ENCODE measurements at regions not wholly inside any gene's neighbourhood (a gene's known extent, or its start where the extent isn't known, plus 50 kb on each side); places are given as distances from the start of the nearest gene placed in this dataset.

GRCh38 chr6:163935158-163935762 is 520.7 kb downstream of the QKI start:
- no peaks in the 10 kb centered on the region for H3K9me3 ChIP-seq (ENCODE audit: control insufficient read depth, low read length)
- no peak overlapping the region for H3K23ac ChIP-seq (ENCODE audit: low read length in 2 of 2)
- no peaks in the 10 kb centered on the region for H3K27me3 ChIP-seq (ENCODE audit: control insufficient read depth in 1 of 2, insufficient read depth in 1 of 2, low read length in 2 of 2)
- no peak overlapping the region for H3K4me2 ChIP-seq (ENCODE audit: low read length, poor library complexity, severe bottlenecking)
- H4K8ac ChIP-seq (ENCODE audit: low read length), result no peak overlapping the region
- H3K4me3 ChIP-seq (ENCODE audit: insufficient read depth in 1 of 2, low read depth in 1 of 2, low read length in 2 of 2), result no peak overlapping the region
- H3K9ac ChIP-seq (ENCODE audit: low read length), result no peak overlapping the region
- no peaks in the 10 kb centered on the region for H3K79me1 ChIP-seq (replicated peaks; ENCODE audit: low read length, poor library complexity, severe bottlenecking)
- H2BK15ac ChIP-seq (ENCODE audit: low read depth, poor library complexity, severe bottlenecking), result no peak overlapping the region
- no peak overlapping the region for H3K4ac ChIP-seq (ENCODE audit: low read depth in 1 of 2, low read length in 2 of 2)
- no peak overlapping the region for H3K27ac ChIP-seq (ENCODE audit: low read length, poor library complexity, severe bottlenecking)
- H3K14ac ChIP-seq (ENCODE audit: low read length in 2 of 2), result no peak overlapping the region
- DNase-seq, result no peak
- H3K18ac ChIP-seq (ENCODE audit: low read depth in 1 of 2, low read length in 2 of 2), result no peak overlapping the region
- 68% methylated on average over 5 of the region's 6 CpGs for WGBS
- H2BK5ac ChIP-seq (ENCODE audit: low read depth, low read length, poor library complexity, severe bottlenecking), result no peak overlapping the region
- H3K4me1 ChIP-seq (ENCODE audit: control insufficient read depth, insufficient read depth, low read depth, low read length), result peaks cover 4% of the 10 kb centered on the region
- no peak overlapping the region for H2AFZ ChIP-seq (ENCODE audit: low read depth, low read length)
- H2BK120ac ChIP-seq (ENCODE audit: low read depth, low read length), result no peak overlapping the region
- H4K91ac ChIP-seq (ENCODE audit: low read length), result no peak overlapping the region
- H2BK12ac ChIP-seq (ENCODE audit: low read length in 2 of 2), result no peak overlapping the region
- H2AK5ac ChIP-seq (ENCODE audit: low read length, severe bottlenecking), result no peak overlapping the region
- no peaks in the 10 kb centered on the region for H3K36me3 ChIP-seq (ENCODE audit: control insufficient read depth in 1 of 2, insufficient read depth in 2 of 2, low read depth in 1 of 2, low read length in 2 of 2)

- H2BK15ac ChIP-seq (ENCODE audit: low read depth, poor library complexity, severe bottlenecking), result no peak overlapping the region
- no peaks in the 10 kb centered on the region for H3K79me1 ChIP-seq (replicated peaks; ENCODE audit: low read length, poor library complexity, severe bottlenecking)
- no peak overlapping the region for H3K4ac ChIP-seq (ENCODE audit: low read depth in 1 of 2, low read length in 2 of 2)
- H3K18ac ChIP-seq (ENCODE audit: low read depth in 1 of 2, low read length in 2 of 2), result no peak overlapping the region
- H2BK5ac ChIP-seq (ENCODE audit: low read depth, low read length, poor library complexity, severe bottlenecking), result no peak overlapping the region
- no peak overlapping the region for H3K14ac ChIP-seq (ENCODE audit: low read length in 2 of 2)
- no peak overlapping the region for H2BK120ac ChIP-seq (ENCODE audit: low read depth, low read length)
- no peak overlapping the region for H3K9ac ChIP-seq (ENCODE audit: low read length)
- no peak overlapping the region for H3K23ac ChIP-seq (ENCODE audit: low read length in 2 of 2)
- H4K91ac ChIP-seq (ENCODE audit: low read length), result no peak overlapping the region
- H3K4me2 ChIP-seq (ENCODE audit: low read length, poor library complexity, severe bottlenecking), result no peak overlapping the region
- H3K36me3 ChIP-seq (ENCODE audit: control insufficient read depth in 1 of 2, insufficient read depth in 2 of 2, low read depth in 1 of 2, low read length in 2 of 2), result no peaks in the 10 kb centered on the region
- H3K4me1 ChIP-seq (ENCODE audit: control insufficient read depth, insufficient read depth, low read depth, low read length), result no peaks in the 10 kb centered on the region
- 91% methylated on average over 6 of the region's 6 CpGs for WGBS
- DNase-seq, result no peak
- no peaks in the 10 kb centered on the region for H3K27me3 ChIP-seq (ENCODE audit: control insufficient read depth in 1 of 2, insufficient read depth in 1 of 2, low read length in 2 of 2)
- no peak overlapping the region for H2AK5ac ChIP-seq (ENCODE audit: low read length, severe bottlenecking)
- no peak overlapping the region for H3K27ac ChIP-seq (ENCODE audit: low read length, poor library complexity, severe bottlenecking)
- H3K9me3 ChIP-seq (ENCODE audit: control insufficient read depth, low read length), result no peaks in the 10 kb centered on the region
- no peak overlapping the region for H3K4me3 ChIP-seq (ENCODE audit: insufficient read depth in 1 of 2, low read depth in 1 of 2, low read length in 2 of 2)
- no peak overlapping the region for H2BK12ac ChIP-seq (ENCODE audit: low read length in 2 of 2)
- no peak overlapping the region for H2AFZ ChIP-seq (ENCODE audit: low read depth, low read length)
- no peak overlapping the region for H4K8ac ChIP-seq (ENCODE audit: low read length)
Observed at GRCh38 chr6:163930012-163930411, 515.5 kb downstream of the QKI start.

- H2AFZ ChIP-seq (ENCODE audit: low read depth, low read length), result no peak overlapping the region
- H3K4ac ChIP-seq (ENCODE audit: low read depth in 1 of 2, low read length in 2 of 2), result no peak overlapping the region
- no peaks in the 10 kb centered on the region for H3K36me3 ChIP-seq (ENCODE audit: control insufficient read depth in 1 of 2, insufficient read depth in 2 of 2, low read depth in 1 of 2, low read length in 2 of 2)
- H3K79me1 ChIP-seq (replicated peaks; ENCODE audit: low read length, poor library complexity, severe bottlenecking), result no peaks in the 10 kb centered on the region
- no peak overlapping the region for H2BK5ac ChIP-seq (ENCODE audit: low read depth, low read length, poor library complexity, severe bottlenecking)
- H2BK120ac ChIP-seq (ENCODE audit: low read depth, low read length), result no peak overlapping the region
- H3K4me3 ChIP-seq (ENCODE audit: insufficient read depth in 1 of 2, low read depth in 1 of 2, low read length in 2 of 2), result no peak overlapping the region
- H3K27me3 ChIP-seq (ENCODE audit: control insufficient read depth in 1 of 2, insufficient read depth in 1 of 2, low read length in 2 of 2), result no peaks in the 10 kb centered on the region
- H4K91ac ChIP-seq (ENCODE audit: low read length), result no peak overlapping the region
- H2BK15ac ChIP-seq (ENCODE audit: low read depth, poor library complexity, severe bottlenecking), result no peak overlapping the region
- H3K27ac ChIP-seq (ENCODE audit: low read length, poor library complexity, severe bottlenecking), result no peak overlapping the region
- no peak overlapping the region for H3K14ac ChIP-seq (ENCODE audit: low read length in 2 of 2)
- H3K9me3 ChIP-seq (ENCODE audit: control insufficient read depth, low read length), result no peaks in the 10 kb centered on the region
- no peak overlapping the region for H3K18ac ChIP-seq (ENCODE audit: low read depth in 1 of 2, low read length in 2 of 2)
- H3K4me1 ChIP-seq (ENCODE audit: control insufficient read depth, insufficient read depth, low read depth, low read length), result no peaks in the 10 kb centered on the region
- 85% methylated on average over 3 of the region's 3 CpGs for WGBS
- no peak overlapping the region for H2BK12ac ChIP-seq (ENCODE audit: low read length in 2 of 2)
- no peak overlapping the region for H3K9ac ChIP-seq (ENCODE audit: low read length)
- H3K4me2 ChIP-seq (ENCODE audit: low read length, poor library complexity, severe bottlenecking), result no peak overlapping the region
- DNase-seq, result no peak
- H4K8ac ChIP-seq (ENCODE audit: low read length), result no peak overlapping the region
- H2AK5ac ChIP-seq (ENCODE audit: low read length, severe bottlenecking), result no peak overlapping the region
- no peak overlapping the region for H3K23ac ChIP-seq (ENCODE audit: low read length in 2 of 2)
Observed at GRCh38 chr6:163929538-163929937, 515.0 kb downstream of the QKI start.

- Histone ChIP-seq H2BK12ac (ENCODE audit: low read length in 2 of 2) (no peak overlapping the region), H2AFZ (ENCODE audit: low read depth, low read length) (no peak overlapping the region), H3K27me3 (ENCODE audit: control insufficient read depth in 1 of 2, insufficient read depth in 1 of 2, low read length in 2 of 2) (no peaks in the 10 kb centered on the region), H3K4ac (ENCODE audit: low read depth in 1 of 2, low read length in 2 of 2) (no peak overlapping the region), H3K9ac (ENCODE audit: low read length) (no peak overlapping the region), H2BK120ac (ENCODE audit: low read depth, low read length) (no peak overlapping the region), H4K8ac (ENCODE audit: low read length) (no peak overlapping the region), H2AK5ac (ENCODE audit: low read length, severe bottlenecking) (no peak overlapping the region), H3K4me1 (ENCODE audit: control insufficient read depth, insufficient read depth, low read depth, low read length) (no peaks in the 10 kb centered on the region), H3K4me2 (ENCODE audit: low read length, poor library complexity, severe bottlenecking) (no peak overlapping the region), H3K18ac (ENCODE audit: low read depth in 1 of 2, low read length in 2 of 2) (no peak overlapping the region), H2BK5ac (ENCODE audit: low read depth, low read length, poor library complexity, severe bottlenecking) (no peak overlapping the region), H3K14ac (ENCODE audit: low read length in 2 of 2) (no peak overlapping the region), H3K79me1 (replicated peaks; ENCODE audit: low read length, poor library complexity, severe bottlenecking) (no peaks in the 10 kb centered on the region), H3K4me3 (ENCODE audit: insufficient read depth in 1 of 2, low read depth in 1 of 2, low read length in 2 of 2) (no peak overlapping the region), H4K91ac (ENCODE audit: low read length) (no peak overlapping the region), H3K27ac (ENCODE audit: low read length, poor library complexity, severe bottlenecking) (no peak overlapping the region), H3K9me3 (ENCODE audit: control insufficient read depth, low read length) (no peaks in the 10 kb centered on the region), H2BK15ac (ENCODE audit: low read depth, poor library complexity, severe bottlenecking) (no peak overlapping the region), H3K36me3 (ENCODE audit: control insufficient read depth in 1 of 2, insufficient read depth in 2 of 2, low read depth in 1 of 2, low read length in 2 of 2) (no peaks in the 10 kb centered on the region), H3K23ac (ENCODE audit: low read length in 2 of 2) (no peak overlapping the region)
- no peak for DNase-seq
- WGBS, result 87% methylated on average over 7 of the region's 7 CpGs
Observed at GRCh38 chr6:163926642-163927041, 512.1 kb downstream of the QKI start.
